ENCODE measurements at regions not wholly inside any gene's neighbourhood (a gene's known extent, or its start where the extent isn't known, plus 50 kb on each side); places are given as distances from the start of the nearest gene placed in this dataset.

DNA sequence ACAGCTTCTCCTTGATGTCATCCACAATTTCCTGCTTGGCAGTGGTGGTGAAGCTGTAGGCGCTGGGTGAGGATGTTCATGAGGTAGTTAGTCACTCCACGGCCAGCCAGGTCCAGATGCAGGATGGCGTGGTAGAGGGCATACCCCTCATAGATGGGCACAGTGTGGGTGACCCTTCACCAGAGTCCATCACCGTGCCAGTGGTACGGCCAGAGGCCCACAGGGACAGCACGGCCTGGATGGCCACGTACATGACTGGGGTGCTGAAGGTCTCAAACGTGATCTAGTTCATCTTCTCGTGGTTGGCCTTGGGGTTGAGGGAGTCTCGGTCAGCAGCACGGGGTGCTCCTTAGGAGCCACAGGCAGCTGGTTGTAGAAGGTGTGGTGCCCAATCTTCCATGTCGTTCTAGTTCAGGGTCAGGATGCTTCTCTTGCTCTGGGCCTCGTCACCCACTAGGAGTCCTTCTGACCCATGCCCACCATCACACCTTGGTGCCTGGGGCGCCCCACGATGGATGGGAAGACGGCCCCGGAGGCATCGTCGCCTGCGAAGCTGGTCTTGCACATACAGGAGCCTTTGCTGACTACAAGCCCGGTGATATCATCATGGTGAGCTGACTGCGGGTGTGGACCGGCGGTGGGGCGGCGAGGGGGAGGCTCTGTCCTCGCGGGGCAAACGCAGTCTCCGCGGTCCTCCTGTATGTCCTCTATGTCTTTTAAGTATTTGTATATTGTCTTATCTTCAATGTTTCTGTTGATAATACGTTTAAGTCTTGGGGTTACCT lies 1119.0 kb downstream of the NAALADL2 start:
- Histone ChIP-seq H3K4me3 (ENCODE audit: insufficient read length, low read depth) (no peak overlapping the region), H3K9ac (ENCODE audit: insufficient read length, low read depth) (no peak overlapping the region), H3K27me3 (ENCODE audit: insufficient read depth, insufficient read length) (no peaks in the 10 kb centered on the region), H3K4me1 (ENCODE audit: insufficient read depth, insufficient read length) (no peaks in the 10 kb centered on the region), H3K36me3 (ENCODE audit: insufficient read depth, insufficient read length, low read length) (no peaks in the 10 kb centered on the region), H3K9me3 (ENCODE audit: insufficient read depth, low read length) (no peaks in the 10 kb centered on the region)
- TF ChIP-seq ZNF274 (IDR thresholded peaks at IDR 0.05; ENCODE audit: low read depth, low read length): no peak
- no peak for TF ChIP-seq YY1 (IDR thresholded peaks at IDR 0.05; ENCODE audit: insufficient read depth, insufficient read length)
- TF ChIP-seq SUZ12 (IDR thresholded peaks at IDR 0.05; ENCODE audit: extremely low read depth, insufficient read depth, insufficient read length): no peak
- DNase-seq (ENCODE audit: low read depth, low spot score): no peak

DNA sequence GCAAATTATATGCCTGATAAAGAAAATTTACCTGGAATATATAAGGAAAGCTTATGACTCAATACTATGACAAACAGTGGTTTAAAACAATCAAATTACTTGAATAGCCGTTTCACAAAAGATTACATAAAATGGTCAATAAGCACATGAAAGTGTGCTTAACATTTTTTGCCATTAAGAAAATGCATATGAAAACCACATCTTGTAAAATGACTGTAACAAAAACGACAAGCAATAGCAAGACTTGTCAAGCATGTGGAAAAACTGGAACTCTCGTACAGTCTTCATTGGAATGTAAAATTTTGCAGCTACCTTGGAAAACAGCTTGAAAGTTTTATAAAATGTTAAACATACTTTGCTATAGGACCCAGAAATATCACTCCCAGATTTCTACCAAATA lies 1110.3 kb downstream of the NAALADL2 start:
- Histone ChIP-seq H3K9me3 (ENCODE audit: insufficient read depth, low read length) (no peaks in the 10 kb centered on the region), H3K9ac (ENCODE audit: insufficient read length, low read depth) (no peak overlapping the region), H3K36me3 (ENCODE audit: insufficient read depth, insufficient read length, low read length) (no peaks in the 10 kb centered on the region), H3K4me3 (ENCODE audit: insufficient read length, low read depth) (no peak overlapping the region), H3K27me3 (ENCODE audit: insufficient read depth, insufficient read length) (no peaks in the 10 kb centered on the region), H3K4me1 (ENCODE audit: insufficient read depth, insufficient read length) (no peaks in the 10 kb centered on the region)
- TF ChIP-seq ZNF274 (IDR thresholded peaks at IDR 0.05; ENCODE audit: low read depth, low read length): no peak
- no peak for TF ChIP-seq YY1 (IDR thresholded peaks at IDR 0.05; ENCODE audit: insufficient read depth, insufficient read length)
- no peak for TF ChIP-seq SUZ12 (IDR thresholded peaks at IDR 0.05; ENCODE audit: extremely low read depth, insufficient read depth, insufficient read length)
- DNase-seq (ENCODE audit: low read depth, low spot score): no peak

DNA sequence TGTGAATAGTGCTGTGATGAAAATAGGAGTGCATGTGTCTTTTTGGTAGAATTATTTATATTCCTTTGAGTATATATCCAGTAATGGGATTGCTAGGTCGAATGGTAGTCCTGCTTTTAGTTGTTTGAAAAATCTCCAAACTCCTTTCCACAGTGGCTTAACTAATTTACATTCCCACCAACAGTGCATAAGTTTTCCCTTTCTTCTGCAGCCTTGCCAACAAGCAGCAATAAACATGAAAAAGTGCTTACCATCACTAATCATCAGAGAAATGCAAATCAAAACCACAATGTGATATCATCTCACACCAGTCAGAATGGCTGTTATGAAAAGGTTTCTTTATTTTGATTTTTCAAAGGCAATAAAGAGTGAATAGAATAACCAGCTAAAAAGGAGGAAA lies 1105.9 kb downstream of the NAALADL2 start:
- Histone ChIP-seq H3K4me3 (ENCODE audit: insufficient read length, low read depth) (no peak overlapping the region), H3K27me3 (ENCODE audit: insufficient read depth, insufficient read length) (no peaks in the 10 kb centered on the region), H3K4me1 (ENCODE audit: insufficient read depth, insufficient read length) (no peaks in the 10 kb centered on the region), H3K9ac (ENCODE audit: insufficient read length, low read depth) (no peak overlapping the region), H3K9me3 (ENCODE audit: insufficient read depth, low read length) (no peaks in the 10 kb centered on the region), H3K36me3 (ENCODE audit: insufficient read depth, insufficient read length, low read length) (no peaks in the 10 kb centered on the region)
- DNase-seq (ENCODE audit: low read depth, low spot score): no peak
- TF ChIP-seq YY1 (IDR thresholded peaks at IDR 0.05; ENCODE audit: insufficient read depth, insufficient read length) (no peak), ZNF274 (IDR thresholded peaks at IDR 0.05; ENCODE audit: low read depth, low read length) (no peak), SUZ12 (IDR thresholded peaks at IDR 0.05; ENCODE audit: extremely low read depth, insufficient read depth, insufficient read length) (no peak)

DNA sequence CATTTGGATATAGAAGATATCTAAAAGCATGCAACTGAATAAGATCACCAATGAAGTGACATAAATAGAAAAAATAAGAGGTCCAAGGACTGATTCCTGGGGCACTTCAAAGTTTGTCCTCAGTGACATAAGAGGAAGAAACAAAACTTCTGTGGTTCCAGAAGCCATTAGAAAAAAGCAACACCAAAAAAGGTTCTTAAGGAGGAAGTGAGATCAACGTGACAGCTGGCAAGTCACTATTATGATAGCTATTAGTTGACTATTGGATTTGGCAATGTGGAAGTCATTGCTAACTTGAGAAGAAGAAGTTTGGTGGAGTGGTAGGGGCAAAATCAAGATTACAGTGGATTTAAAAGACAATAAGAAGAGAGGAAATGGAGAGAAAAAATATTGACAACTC lies 1098.3 kb downstream of the NAALADL2 start:
- Histone ChIP-seq H3K9me3 (ENCODE audit: insufficient read depth, low read length) (peaks cover 7% of the 10 kb centered on the region; the same call in 1 of the 2 replicates), H3K4me3 (ENCODE audit: insufficient read length, low read depth) (no peak overlapping the region), H3K9ac (ENCODE audit: insufficient read length, low read depth) (no peak overlapping the region), H3K4me1 (ENCODE audit: insufficient read depth, insufficient read length) (no peaks in the 10 kb centered on the region), H3K27me3 (ENCODE audit: insufficient read depth, insufficient read length) (no peaks in the 10 kb centered on the region), H3K36me3 (ENCODE audit: insufficient read depth, insufficient read length, low read length) (no peaks in the 10 kb centered on the region)
- no peak for DNase-seq (ENCODE audit: low read depth, low spot score)
- TF ChIP-seq SUZ12 (IDR thresholded peaks at IDR 0.05; ENCODE audit: extremely low read depth, insufficient read depth, insufficient read length) (no peak), ZNF274 (IDR thresholded peaks at IDR 0.05; ENCODE audit: low read depth, low read length) (no peak), YY1 (IDR thresholded peaks at IDR 0.05; ENCODE audit: insufficient read depth, insufficient read length) (no peak)

DNA sequence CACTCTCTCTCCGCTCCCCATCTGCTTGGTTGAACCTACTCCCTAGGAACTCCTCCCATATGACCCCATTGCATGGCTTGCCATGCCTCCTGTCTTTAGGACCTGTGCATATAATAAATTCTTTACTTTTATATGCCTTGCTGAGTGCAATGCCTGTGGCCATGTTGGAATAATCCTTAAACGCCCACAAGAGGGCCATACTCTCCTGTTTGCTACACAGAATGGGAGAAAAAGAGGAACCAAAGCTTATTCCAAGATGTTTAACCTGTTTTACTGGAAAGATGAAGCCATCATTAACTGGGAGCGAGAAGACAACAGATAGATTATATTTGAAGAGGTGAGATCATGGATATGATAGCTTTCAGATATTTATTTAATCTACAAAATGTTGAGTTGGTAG lies 1097.8 kb downstream of the NAALADL2 start:
- Histone ChIP-seq H3K4me1 (ENCODE audit: insufficient read depth, insufficient read length) (no peaks in the 10 kb centered on the region), H3K27me3 (ENCODE audit: insufficient read depth, insufficient read length) (no peaks in the 10 kb centered on the region), H3K9ac (ENCODE audit: insufficient read length, low read depth) (no peak overlapping the region), H3K4me3 (ENCODE audit: insufficient read length, low read depth) (no peak overlapping the region), H3K9me3 (ENCODE audit: insufficient read depth, low read length) (peaks cover 7% of the 10 kb centered on the region; the same call in 1 of the 2 replicates), H3K36me3 (ENCODE audit: insufficient read depth, insufficient read length, low read length) (no peaks in the 10 kb centered on the region)
- TF ChIP-seq YY1 (IDR thresholded peaks at IDR 0.05; ENCODE audit: insufficient read depth, insufficient read length) (no peak), ZNF274 (IDR thresholded peaks at IDR 0.05; ENCODE audit: low read depth, low read length) (no peak), SUZ12 (IDR thresholded peaks at IDR 0.05; ENCODE audit: extremely low read depth, insufficient read depth, insufficient read length) (no peak)
- peak; percentile 22 for DNase-seq (ENCODE audit: low read depth, low spot score)

DNA sequence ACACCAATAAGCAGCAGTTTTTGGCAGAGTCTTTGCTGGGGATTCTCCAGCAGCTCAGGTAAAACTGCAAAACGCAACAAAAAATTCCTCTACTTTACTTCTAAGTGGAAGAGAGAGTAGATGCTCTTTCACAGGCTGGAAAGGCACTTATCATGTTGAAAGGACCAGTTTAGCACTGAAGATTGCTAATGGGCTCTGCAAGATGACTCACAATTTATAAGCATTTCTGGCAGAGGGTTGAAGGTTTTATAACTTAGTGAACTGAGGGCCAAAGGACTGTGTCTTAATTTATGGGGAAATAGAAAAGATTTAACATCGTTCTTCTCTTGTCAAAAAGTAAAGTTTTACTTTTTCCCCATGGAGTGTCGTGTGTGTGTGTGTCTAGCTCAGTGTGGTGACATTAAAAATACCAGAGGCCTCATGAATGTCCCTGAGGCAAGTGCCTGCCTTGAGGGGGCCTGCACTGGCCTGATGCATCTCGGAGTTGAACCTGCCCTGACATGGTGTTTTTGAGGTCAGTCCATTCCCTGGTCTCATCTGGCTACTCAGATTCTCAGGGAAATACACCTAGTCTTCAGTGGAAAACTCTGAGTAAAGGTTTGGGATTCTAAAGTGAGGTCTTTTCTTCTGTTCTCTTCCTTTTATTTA lies 1092.0 kb downstream of the NAALADL2 start:
- H3K9me3 ChIP-seq (ENCODE audit: insufficient read depth, low read length): 0 out of 2 replicates have a peak, but pooled peaks cover 4% of the 10 kb centered on the region
- DNase-seq (ENCODE audit: low read depth, low spot score): no peak
- TF ChIP-seq SUZ12 (IDR thresholded peaks at IDR 0.05; ENCODE audit: extremely low read depth, insufficient read depth, insufficient read length) (no peak), ZNF274 (IDR thresholded peaks at IDR 0.05; ENCODE audit: low read depth, low read length) (no peak), YY1 (IDR thresholded peaks at IDR 0.05; ENCODE audit: insufficient read depth, insufficient read length) (no peak)
- no peaks in the 10 kb centered on the region for H3K36me3 ChIP-seq (ENCODE audit: insufficient read depth, insufficient read length, low read length)
- no peak overlapping the region for H3K9ac ChIP-seq (ENCODE audit: insufficient read length, low read depth)
- no peaks in the 10 kb centered on the region for H3K4me1 ChIP-seq (ENCODE audit: insufficient read depth, insufficient read length)
- no peak overlapping the region for H3K4me3 ChIP-seq (ENCODE audit: insufficient read length, low read depth)
- no peaks in the 10 kb centered on the region for H3K27me3 ChIP-seq (ENCODE audit: insufficient read depth, insufficient read length)

DNA sequence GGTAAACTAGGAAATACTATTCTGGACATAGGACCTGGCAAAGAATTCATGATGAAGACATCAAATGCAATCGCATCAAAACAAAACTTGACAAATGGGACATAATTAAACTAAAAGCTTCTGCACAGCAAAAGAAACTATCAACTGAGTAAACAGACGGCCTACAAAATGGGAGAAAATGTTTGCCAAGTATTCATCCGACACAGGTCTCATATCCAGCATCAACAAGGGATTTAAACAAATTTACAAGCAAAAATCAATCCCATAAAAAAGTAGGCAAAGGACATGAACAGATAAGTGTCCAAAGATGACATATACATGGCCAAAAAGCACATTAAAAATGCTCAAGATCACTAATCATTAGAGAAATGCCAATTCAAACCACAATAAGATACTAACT lies 1088.9 kb downstream of the NAALADL2 start:
- no peaks in the 10 kb centered on the region for H3K36me3 ChIP-seq (ENCODE audit: insufficient read depth, insufficient read length, low read length)
- DNase-seq (ENCODE audit: low read depth, low spot score): no peak
- no peaks in the 10 kb centered on the region for H3K4me1 ChIP-seq (ENCODE audit: insufficient read depth, insufficient read length)
- no peaks in the 10 kb centered on the region for H3K27me3 ChIP-seq (ENCODE audit: insufficient read depth, insufficient read length)
- H3K9ac ChIP-seq (ENCODE audit: insufficient read length, low read depth): no peak overlapping the region
- TF ChIP-seq YY1 (IDR thresholded peaks at IDR 0.05; ENCODE audit: insufficient read depth, insufficient read length) (no peak), SUZ12 (IDR thresholded peaks at IDR 0.05; ENCODE audit: extremely low read depth, insufficient read depth, insufficient read length) (no peak), ZNF274 (IDR thresholded peaks at IDR 0.05; ENCODE audit: low read depth, low read length) (no peak)
- H3K9me3 ChIP-seq (ENCODE audit: insufficient read depth, low read length): 0 out of 2 replicates have a peak, but pooled peaks cover 13% of the 10 kb centered on the region
- no peak overlapping the region for H3K4me3 ChIP-seq (ENCODE audit: insufficient read length, low read depth)
